LNCAP (cell line): ENCODE measurements at regions not wholly inside any gene's neighbourhood (a gene's known extent, or its start where the extent isn't known, plus 50 kb on each side); places are given as distances from the start of the nearest gene placed in this dataset.

ENCODE experiments used
- CTCF ChIP-seq: fragments of 450-650 bp; IDR thresholded peaks from 2 replicates; pipeline ENCODE4 v1.5.1; 2017; ENCODE audit warnings: mild to moderate bottlenecking

GRCh38 chr14:97022741-97023140, 225.6 kb downstream of the VRK1 start:
- no peak for TF ChIP-seq CTCF

- no peak for TF ChIP-seq CTCF
Measured at GRCh38 chr14:97023871-97024270, 226.7 kb downstream of the VRK1 start.

GRCh38 chr14:97024300-97024699, 227.1 kb downstream of the VRK1 start:
- no peak for TF ChIP-seq CTCF

DNA sequence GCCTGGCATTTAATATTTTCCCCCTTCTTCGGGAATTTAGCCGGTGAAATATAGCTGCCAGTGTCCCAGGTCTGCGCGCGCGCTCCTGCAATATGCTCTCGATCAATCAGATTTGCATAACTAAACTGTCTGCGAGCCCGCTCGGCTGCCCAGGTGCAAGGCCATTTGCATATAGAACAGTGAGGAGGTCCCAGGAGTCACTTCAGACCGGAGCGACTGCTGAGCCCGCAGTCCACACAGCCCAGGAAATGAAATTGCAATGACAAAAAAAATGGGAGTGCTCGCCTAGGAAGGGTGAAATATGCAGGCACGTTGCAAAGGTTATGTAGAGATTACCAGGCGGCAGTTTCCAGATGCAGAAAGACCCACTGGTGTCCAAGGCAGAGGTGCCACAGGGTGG, 228.5 kb downstream of the VRK1 start:
- TF ChIP-seq CTCF, result no peak

GRCh38 chr14:97027256-97027999, 230.2 kb downstream of the VRK1 start:
- no peak for TF ChIP-seq CTCF

- TF ChIP-seq CTCF, result no peak
Measured at GRCh38 chr14:97028382-97028781, 231.2 kb downstream of the VRK1 start.

DNA sequence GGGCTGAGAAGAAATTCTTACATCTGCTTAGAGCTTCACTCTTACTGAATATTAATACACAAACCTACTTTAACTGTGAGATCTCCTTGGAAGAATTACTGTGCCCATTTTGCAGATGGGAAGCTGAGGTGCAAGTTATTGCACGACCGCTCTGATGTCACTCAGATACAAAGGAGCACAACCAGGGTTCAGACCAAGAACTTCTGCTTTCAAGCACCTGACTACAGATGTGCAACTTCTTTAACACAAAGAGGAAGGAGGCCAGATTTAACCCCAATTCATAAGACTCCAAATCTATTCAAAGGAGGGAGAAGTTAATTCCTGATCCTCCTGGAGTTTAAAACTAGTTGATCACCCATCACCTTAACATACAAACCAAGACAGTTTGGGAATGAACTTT, 232.6 kb downstream of the VRK1 start:
- TF ChIP-seq CTCF, result no peak

GRCh38 chr14:97031530-97031929, 234.3 kb downstream of the VRK1 start:
- no peak for TF ChIP-seq CTCF
